HG02759 (cell line): ENCODE measurements at regions not wholly inside any gene's neighbourhood (a gene's known extent, or its start where the extent isn't known, plus 50 kb on each side); places are given as distances from the start of the nearest gene placed in this dataset.

Experiments
- ATAC-seq: cut with Tn5 transposase; IDR thresholded peaks from one replicate; pipeline ENCODE4 v1.9.1; 2021; ENCODE audit warnings: mild to moderate bottlenecking, moderate library complexity; ENCODE audit not compliant: unreplicated experiment

- ATAC-seq: no peak
Measured at GRCh38 chr1:232263452-232263851, 366.5 kb downstream of the SIPA1L2 start.

DNA sequence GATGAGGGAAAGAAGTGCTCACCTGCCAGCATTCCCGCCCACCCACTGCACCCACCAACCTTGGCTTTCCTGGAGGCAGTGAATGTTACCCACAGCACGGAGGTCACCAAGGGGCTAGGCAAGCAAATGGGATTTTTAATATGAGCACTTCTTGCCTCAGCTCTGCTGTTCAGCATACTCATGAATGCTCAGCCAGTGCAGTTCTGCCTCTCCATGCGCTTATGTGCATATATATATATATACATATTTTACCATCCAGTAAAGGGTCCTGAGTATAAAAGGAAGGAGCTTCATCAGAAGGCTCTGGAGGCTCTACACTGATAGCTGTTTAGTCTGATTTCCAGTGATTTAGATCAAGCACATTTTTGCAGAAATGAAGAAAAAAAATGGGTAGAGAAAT, 366.9 kb downstream of the SIPA1L2 start:
- ATAC-seq: no peak

DNA sequence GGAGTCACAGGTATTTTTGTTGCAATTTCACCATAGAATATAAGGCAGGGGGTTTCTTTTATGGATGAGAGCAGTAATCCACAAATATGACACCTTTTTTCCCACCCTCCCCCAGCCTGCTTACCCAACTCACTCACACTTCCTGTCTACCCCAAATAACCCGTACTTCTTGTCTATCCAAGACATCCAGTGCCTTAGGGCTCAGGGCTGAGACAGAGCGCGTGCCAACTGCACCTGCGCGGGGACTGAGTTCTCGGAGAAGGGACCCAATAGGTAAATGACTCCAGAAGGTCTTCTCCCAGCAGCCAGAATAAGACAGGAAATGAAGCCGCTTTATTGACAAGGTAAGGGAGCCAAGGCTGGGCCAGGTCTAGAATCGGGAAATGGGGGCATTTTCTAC, 369.1 kb downstream of the SIPA1L2 start:
- ATAC-seq: no peak

- no peak for ATAC-seq
Measured at GRCh38 chr1:232260045-232260444, 369.9 kb downstream of the SIPA1L2 start.

DNA sequence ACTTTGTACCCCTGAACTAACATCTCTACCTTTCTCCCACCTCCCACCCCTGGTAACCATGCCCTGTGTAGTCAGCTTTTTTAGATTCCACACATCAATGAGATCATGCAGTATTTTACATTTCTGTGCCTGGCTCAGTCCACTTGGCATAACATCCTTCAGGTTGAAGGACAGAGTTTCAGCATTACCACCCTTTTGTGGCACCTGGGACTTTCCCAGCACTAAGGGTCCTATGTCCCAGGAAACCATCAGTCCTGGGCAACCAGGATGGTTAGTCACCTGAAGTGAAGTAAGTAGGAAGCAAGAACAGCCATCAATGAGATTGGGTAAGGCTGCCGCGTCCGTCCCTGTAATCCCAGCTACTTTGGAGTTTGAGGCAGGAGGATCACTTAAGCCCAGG, 370.6 kb downstream of the SIPA1L2 start:
- no peak for ATAC-seq

DNA sequence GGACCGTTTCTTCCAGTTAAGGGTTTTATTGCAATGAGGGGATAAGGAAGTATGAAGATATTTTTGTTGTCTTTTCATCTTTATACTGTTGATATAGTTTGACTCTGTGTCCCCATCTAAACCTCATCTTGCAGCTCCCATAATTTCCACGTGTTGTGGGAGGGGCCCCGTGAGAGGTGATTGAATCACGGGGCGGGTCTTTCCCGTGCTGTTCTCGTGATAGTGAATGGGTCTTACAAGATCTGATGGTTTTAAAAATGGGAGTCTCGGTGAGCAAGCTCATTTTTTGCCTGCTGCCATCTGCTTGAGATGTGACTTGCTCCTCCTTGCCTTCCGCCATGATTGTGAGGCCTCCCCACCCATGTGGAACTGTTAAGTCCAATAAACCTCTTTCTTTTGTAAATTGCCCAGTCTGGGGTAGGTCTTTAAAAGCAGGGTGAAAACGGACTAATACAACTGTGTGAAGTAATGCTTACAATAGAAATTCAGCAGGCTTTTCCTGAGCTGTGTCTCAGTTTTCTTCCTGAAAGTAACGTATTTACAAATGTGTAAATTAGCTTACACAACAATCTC, 377.3 kb downstream of the SIPA1L2 start:
- ATAC-seq: no peak

DNA sequence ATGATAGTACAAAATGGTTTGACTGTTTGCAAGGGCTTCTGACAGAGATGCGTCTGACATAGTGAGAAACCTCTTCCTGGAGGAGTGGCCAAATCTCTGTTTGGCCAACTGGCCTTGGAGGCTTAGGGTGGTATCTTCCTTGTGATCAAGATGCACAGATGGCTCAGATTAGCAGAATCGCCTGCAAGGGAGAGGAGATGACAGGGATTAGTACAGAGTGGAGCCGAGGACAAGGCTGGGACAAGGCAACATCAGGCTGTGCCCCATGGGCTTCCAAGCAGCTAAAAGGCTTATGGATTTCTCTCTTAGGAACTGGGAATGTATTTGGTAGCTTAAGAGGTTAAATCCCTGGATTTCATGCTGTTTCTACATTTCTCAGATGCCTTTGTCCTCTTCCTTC, 379.1 kb downstream of the SIPA1L2 start:
- ATAC-seq: no peak

DNA sequence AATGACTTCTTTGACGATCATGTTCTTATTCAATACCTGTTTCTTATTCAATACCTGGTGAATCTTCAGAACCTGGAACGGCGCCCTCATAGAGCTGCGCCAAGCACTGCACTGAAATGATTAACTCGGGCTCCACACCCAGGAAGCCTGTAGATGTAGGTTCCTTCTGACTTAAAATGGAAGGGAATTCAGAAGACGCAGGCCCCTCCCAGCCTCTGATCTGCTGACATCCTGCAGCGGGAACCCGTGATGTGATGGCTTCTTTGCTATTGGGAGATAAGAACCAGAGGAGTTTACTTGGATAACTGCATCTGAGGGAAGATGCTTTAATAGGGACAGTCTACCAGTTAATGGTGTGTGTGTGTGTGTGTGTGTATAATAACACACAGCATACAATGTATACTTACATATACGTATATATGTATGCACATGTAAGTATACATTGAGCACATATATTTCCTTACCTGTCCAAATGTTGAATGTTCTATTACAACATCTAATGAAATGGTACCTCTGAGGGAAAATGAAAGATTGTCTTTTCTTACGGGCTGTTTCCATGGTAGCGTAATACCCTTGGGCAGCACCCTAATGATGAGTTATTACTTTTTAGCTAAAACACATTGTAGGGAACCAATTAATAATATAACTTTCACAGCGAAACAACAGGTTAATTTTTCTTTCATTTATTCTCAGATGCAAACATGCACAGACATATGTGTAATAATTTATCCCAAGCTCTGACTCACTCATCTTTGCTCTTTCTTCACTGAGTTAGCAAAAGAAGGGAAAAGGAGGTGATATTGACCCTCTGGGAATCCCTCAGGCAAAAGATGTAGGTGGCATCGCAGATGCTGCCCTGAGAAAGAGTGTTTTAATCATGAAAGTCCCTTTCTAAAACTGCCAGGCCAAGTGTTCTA, 379.8 kb downstream of the SIPA1L2 start:
- no peak for ATAC-seq

DNA sequence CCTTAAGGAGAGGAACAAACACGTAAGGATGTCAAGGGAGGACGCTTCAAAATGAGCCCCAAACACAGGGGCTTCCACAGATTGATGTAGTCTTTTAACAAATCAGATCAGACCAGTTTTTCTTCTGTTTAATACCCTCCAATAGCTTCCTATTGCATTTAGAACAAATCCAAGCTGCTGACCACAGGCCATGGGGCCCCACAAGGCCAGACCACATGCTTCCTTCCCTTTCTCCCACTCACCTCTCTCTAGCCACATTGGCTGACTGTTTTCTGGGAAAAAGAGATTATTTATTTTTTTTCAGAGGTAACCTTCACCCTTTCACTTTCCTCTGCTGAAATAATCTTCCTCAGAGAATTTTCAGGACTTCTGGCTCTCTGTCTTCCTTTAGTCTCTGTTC, 380.6 kb downstream of the SIPA1L2 start:
- no peak for ATAC-seq

- no peak for ATAC-seq
Measured at GRCh38 chr1:232248276-232248820, 381.6 kb downstream of the SIPA1L2 start.

DNA sequence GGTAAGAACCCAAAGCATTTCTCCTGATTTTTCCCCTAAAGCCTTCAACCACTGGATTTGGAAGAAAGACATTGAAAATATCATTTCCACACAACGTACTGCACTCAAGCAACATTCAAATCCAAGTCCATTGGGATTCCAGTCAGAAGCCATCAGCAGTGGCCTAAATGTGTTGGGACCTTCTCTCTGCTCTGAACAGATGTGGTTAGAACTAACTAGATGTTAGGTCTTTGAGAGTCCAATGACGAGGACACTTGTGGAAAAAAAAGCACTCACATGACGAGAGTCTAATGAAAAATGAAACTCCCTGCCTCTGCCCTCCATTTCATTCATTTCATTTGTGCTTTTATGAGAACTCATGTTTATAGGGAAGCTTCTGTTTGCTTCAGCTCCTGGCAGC, 382.3 kb downstream of the SIPA1L2 start:
- ATAC-seq: no peak

DNA sequence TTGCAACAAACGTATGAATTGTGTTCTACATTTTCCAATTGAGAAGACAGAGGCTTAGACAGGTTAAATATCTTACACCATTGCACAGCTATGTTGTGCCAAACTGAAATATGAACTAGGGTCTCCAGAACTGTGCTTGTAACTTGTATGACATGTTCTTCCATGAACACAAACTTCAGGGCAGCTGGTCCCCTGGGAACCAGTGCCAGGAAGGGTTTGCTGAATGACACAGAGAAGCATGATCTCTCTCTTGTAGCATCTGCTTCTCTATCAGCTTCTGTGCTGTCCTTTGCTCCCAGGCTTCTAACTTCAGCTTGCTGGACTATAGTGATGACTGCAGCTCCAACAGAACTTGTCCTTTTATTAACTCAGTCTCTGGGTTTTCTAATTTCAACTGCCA, 385.5 kb downstream of the SIPA1L2 start:
- ATAC-seq: no peak

DNA sequence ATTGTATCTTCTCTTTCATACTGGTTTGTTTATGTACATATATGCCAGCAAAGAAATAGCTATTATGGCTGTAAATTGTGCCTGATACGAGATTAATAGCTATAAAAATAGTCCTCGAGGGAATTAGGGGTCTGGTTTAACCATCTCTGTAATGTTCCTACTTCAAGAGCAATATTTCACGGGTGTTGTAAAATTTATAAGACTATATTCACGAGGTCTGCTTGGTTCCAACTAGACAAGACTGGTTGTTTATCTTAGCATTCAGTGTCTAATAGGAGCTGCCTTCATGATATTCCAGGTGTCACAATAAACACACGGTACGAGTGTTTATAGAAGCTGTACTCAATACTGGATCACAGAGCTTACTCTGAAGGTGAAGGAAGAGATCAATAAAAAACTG, 389.9 kb downstream of the SIPA1L2 start:
- ATAC-seq: no peak

DNA sequence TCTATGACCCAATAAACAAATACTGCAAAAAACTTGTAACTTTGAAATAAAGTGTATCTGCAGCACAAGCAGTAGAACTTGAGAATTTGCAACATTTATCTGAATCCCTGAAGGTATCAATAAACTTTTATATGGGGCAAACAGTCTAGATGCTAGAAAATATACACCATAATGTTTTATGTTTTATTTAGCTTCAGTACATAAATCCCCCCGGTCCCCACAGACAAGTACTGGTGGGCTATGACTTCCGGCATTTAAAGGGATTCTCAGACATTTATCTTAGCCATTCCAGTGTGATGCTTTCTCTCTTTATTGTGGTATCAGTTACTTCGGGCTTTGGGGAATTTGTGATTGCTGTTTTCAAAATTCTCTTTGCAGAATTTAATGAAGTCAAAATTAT, 390.4 kb downstream of the SIPA1L2 start:
- ATAC-seq: no peak

DNA sequence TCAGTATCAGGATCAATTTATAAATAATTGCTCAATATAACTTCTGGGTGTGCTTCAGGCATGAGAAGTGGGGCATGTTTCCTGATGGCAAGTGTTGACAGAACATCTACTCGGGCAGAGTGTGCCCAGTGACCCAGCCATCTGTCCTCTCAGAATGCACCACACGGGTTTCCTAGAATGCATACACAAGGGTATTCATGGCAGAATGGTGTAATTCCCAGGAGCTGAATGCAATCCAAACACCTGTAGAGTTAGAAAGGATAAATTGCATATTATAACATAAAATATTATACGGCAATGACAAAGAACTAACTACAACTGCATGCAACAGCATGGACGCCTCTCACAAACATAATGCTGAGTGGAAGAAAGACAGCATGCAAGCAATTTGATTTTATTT, 391.9 kb downstream of the SIPA1L2 start:
- no peak for ATAC-seq

- ATAC-seq: no peak
Measured at GRCh38 chr1:232227306-232227705, 402.6 kb downstream of the SIPA1L2 start.

DNA sequence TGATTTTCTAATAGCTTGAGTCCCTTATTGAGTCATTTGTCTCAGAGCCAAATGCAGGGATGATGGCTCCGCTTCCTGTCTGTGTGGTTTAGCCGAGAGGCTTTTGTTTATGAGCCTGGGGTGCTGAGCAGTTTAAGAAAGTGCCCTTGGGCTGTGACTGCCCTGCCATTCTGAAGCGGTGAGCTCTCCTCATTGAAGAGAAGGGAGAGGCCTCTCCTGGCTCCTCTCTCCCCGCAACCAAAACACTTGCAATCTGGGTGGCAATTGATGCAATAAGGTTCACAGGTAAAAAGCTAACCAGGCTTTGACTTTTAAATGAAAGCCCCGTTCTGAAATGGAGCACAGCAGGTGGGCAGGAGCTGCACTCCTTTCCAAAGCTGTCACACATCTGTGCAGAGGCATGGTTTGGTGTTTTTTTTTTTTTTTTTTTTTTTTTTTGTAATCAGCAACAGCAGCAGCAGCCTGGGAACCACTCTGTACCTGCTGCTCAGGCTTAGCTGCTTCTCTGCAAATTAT, 403.7 kb downstream of the SIPA1L2 start:
- no peak for ATAC-seq

GRCh38 chr1:232225336-232226131, 404.4 kb downstream of the SIPA1L2 start:
- no peak for ATAC-seq

DNA sequence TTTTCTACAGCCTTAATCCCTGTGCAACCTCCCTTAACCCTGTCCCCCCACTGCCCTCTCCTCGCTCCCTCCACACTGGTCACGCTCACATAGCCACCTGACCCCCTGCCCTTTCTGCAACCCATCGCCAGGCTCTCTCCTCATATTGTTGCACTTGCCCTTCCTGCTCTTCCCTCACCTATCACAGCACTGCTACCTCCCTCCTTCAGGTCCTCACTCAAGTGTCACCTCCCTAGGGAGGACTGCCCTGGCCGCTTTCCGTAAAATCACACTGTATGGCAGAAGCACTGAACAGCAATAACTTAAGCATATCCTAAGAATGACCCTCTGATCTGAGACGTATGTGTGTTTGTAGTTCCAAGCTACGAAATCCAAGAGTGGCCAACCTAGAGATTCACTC, 406.0 kb downstream of the SIPA1L2 start:
- no peak for ATAC-seq

DNA sequence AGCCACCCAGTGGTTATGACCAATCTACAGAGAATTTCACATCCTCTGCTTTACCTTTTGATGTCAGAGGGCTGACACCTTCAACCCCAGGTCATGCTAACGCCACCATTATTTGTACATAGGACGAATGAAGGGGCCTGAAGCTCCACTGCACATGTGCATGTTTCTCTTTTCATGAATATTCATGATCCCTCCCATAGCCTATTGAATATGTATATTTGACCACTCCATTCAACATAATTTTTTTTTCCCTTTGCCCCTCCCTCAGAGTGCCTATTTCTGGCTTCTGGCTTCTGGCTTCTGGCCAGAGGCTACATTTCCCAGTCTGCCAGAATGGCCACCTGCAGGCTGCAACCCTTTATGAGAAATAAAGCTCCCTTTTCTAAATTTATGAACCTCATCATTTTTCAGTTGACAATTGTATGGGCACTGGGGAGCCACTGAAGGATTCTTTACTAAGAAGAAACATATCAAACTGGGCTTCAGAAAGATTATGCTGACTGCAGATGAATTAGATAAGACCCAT, 406.7 kb downstream of the SIPA1L2 start:
- ATAC-seq: no peak

DNA sequence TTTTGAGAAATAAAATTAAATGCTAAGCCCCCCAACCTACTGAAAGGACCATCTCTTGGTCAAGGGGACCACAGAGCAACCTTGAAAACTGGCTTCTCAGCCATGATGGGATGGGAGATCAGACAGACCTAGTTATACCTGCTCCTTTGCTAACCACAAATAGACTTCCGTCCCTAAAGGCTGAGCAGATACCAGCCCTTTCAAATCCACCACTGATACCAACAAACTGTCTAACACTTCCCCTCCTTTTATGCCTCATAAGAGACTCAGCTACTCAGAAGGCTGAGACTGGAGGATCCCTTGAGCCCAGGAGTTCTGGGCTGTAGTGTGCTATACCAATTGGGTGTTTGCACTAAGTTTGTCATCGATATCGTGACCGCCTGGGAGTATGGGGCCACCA, 407.3 kb downstream of the SIPA1L2 start:
- no peak for ATAC-seq
